Panc1 (cell line): ENCODE measurements at regions not wholly inside any gene's neighbourhood (a gene's known extent, or its start where the extent isn't known, plus 50 kb on each side); places are given as distances from the start of the nearest gene placed in this dataset.

Experiments
- ATAC-seq: fragments of 200-7000 bp; cut with Tn5 transposase; 2 replicates; pipeline ENCODE4 v1.9.1; 2020; ENCODE audit warnings: mild to moderate bottlenecking, moderate library complexity
- BruUV-seq: library from RNA; stranded (reverse); fragments of 400-500 nt; replicated peaks from 2 replicates; lab custom pipeline; 2021; lab: Mats Ljungman, UMichigan
- CTCF ChIA-PET: fragments of 300-600 bp; sonication (Branson Sonifier 250); formaldehyde crosslinking; loops from one replicate; lab custom pipeline; 2022; ENCODE audit warnings: antibody characterized with exemption; lab: Charles Lee
- POLR2A ChIA-PET: fragments of 300-600 bp; sonication (Branson Sonifier 250); formaldehyde crosslinking; loops from one replicate; lab custom pipeline; 2022; ENCODE audit warnings: antibody characterized with exemption; lab: Charles Lee
- DNase-seq: peaks from one replicate; pipeline ENCODE4 v3.0.0-alpha.2; 2010; ENCODE audit warnings: low read depth, low spot score
- H3K27ac ChIP-seq: 2 replicates; pipeline ENCODE4 v1.5.1; 2011; ENCODE audit warnings: mild to moderate bottlenecking, low read length, inconsistent platforms
- H3K27me3 ChIP-seq: fragments of 200-500 bp; sonication (Bioruptor generic); 2 replicates; pipeline ENCODE4 v1.6.0; 2014; ENCODE audit warnings: low read length, inconsistent platforms; ENCODE audit not compliant: control insufficient read depth, insufficient read depth
- H3K36me3 ChIP-seq: fragments of 200-500 bp; sonication (Bioruptor generic); 2 replicates; pipeline ENCODE4 v1.5.1; 2014; ENCODE audit warnings: inconsistent platforms, mild to moderate bottlenecking, low read length, moderate library complexity; ENCODE audit not compliant: control insufficient read depth, insufficient read depth
- H3K4me1 ChIP-seq: 2 replicates; pipeline ENCODE4 v1.5.1; 2011; ENCODE audit warnings: inconsistent platforms, mild to moderate bottlenecking, low read length, moderate library complexity; ENCODE audit not compliant: control insufficient read depth, insufficient read depth
- H3K4me3 ChIP-seq, 2 experiments: 2 replicates each; pipeline ENCODE4 v1.5.1; 2011 to 2012; ENCODE audit warnings: low read depth in 2 of 2, low read length in 2 of 2, mild to moderate bottlenecking in 2 of 2, inconsistent platforms in 1 of 2, moderate library complexity in 1 of 2
- H3K9me3 ChIP-seq: fragments of 200-500 bp; sonication (Bioruptor generic); 2 replicates; pipeline ENCODE4 v1.5.1; 2014; ENCODE audit warnings: low read depth, mild to moderate bottlenecking, inconsistent platforms, low read length, moderate library complexity; ENCODE audit not compliant: control insufficient read depth, insufficient read depth
- POLR2AphosphoS5 ChIP-seq: IDR thresholded peaks from 2 replicates; pipeline ENCODE4 v1.6.1; 2012; ENCODE audit warnings: mild to moderate bottlenecking, low read depth, low read length, moderate library complexity
- REST ChIP-seq, 2 experiments: IDR thresholded peaks; 2 replicates each; pipeline ENCODE4 v1.6.1; 2011 to 2012; ENCODE audit warnings: low read depth in 2 of 2, control low read depth in 1 of 2, low read length in 1 of 2, mild to moderate bottlenecking in 1 of 2, moderate library complexity in 1 of 2; ENCODE audit not compliant: insufficient read depth in 1 of 2
- SIN3A ChIP-seq: IDR thresholded peaks from 2 replicates; pipeline ENCODE4 v1.6.1; 2012; ENCODE audit warnings: low read depth, mild to moderate bottlenecking, low read length, moderate library complexity, borderline replicate concordance; ENCODE audit not compliant: insufficient read depth
- TCF7L2 ChIP-seq: IDR thresholded peaks from 2 replicates; pipeline ENCODE4 v1.6.1; 2011; ENCODE audit warnings: mild to moderate bottlenecking, low read depth, low read length, inconsistent platforms
- in situ Hi-C: cut with HindIII; loops from 2 replicates; pipeline ENCODE4 v1.10.0; 2016; ENCODE audit warnings: low sequenced_read_pairs, low pct_unique_long_range_greater_than_20kb
- intact Hi-C: fragments of 100-400 bp; cut with micrococcal nuclease; formaldehyde crosslinking; loops from one replicate; pipeline ENCODE4 v1.10.0; 2022; ENCODE audit not compliant: unreplicated experiment
- TF ChIP-seq, protein P1 (sequence below): fragments of 450-650 bp; IDR thresholded peaks from 2 replicates; pipeline ENCODE4 v1.5.1; 2017; ENCODE audit warnings: mild to moderate bottlenecking

DNA sequence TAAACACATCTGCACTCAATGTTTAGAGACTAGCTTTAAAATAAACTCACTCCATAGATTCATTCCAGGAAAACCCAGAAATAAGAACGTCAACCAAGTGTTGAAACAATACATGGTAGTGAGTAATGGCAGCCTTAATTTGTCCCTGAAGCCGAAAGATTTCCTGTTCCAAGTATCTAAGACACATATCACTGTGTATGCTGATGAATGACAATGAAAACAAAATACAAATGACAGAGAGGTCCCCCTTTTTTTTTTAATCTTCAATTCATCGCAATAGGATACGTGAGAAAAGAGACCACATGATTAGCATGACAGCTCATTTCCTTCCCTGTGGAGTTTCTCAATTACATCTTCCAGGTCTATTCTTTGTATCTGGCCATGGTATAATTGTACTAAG, 160.5 kb upstream of the STK17B start:
- H3K4me1 ChIP-seq, result peaks cover 39% of the 10 kb centered on the region

GRCh38 chr2:196333397-196333796, 162.0 kb upstream of the STK17B start:
- BruUV-seq, result no TSS peak
- ChIA-PET POLR2A (no interaction called here), CTCF (no interaction called here)
- peak overlapping the region; percentile 87 for H3K27ac ChIP-seq
- H3K27me3 ChIP-seq, result no peaks in the 10 kb centered on the region
- H3K4me1 ChIP-seq, result peaks cover 47% of the 10 kb centered on the region
- no peaks in the 10 kb centered on the region for H3K36me3 ChIP-seq
- no peaks in the 10 kb centered on the region for H3K9me3 ChIP-seq
- in situ Hi-C loops (no loop called here), intact Hi-C loops (no loop called here)
- H3K4me3 ChIP-seq, result no peak overlapping the region
- DNase-seq, result no peak
- TF ChIP-seq REST (IDR thresholded peaks at IDR 0.05; ENCODE audit: insufficient read depth in 1 of 2, low read depth in 2 of 2, low read length in 1 of 2), result no peak
- no peak for TF ChIP-seq TCF7L2
- TF ChIP-seq, protein P1, sequence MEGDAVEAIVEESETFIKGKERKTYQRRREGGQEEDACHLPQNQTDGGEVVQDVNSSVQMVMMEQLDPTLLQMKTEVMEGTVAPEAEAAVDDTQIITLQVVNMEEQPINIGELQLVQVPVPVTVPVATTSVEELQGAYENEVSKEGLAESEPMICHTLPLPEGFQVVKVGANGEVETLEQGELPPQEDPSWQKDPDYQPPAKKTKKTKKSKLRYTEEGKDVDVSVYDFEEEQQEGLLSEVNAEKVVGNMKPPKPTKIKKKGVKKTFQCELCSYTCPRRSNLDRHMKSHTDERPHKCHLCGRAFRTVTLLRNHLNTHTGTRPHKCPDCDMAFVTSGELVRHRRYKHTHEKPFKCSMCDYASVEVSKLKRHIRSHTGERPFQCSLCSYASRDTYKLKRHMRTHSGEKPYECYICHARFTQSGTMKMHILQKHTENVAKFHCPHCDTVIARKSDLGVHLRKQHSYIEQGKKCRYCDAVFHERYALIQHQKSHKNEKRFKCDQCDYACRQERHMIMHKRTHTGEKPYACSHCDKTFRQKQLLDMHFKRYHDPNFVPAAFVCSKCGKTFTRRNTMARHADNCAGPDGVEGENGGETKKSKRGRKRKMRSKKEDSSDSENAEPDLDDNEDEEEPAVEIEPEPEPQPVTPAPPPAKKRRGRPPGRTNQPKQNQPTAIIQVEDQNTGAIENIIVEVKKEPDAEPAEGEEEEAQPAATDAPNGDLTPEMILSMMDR, result no peak
- no peak for TF ChIP-seq POLR2AphosphoS5
- TF ChIP-seq SIN3A, result no peak
- ATAC-seq, result no peak

More for the DNA sequence above, 160.5 kb upstream of the STK17B start:
- Histone ChIP-seq H3K9me3 (no peaks in the 10 kb centered on the region), H3K4me3 (no peak overlapping the region), H3K27ac (peak overlapping the region; percentile 72; the same call in 1 of the 2 replicates), H3K27me3 (no peaks in the 10 kb centered on the region), H3K36me3 (no peaks in the 10 kb centered on the region)
- ATAC-seq (no peak), DNase-seq (no peak)
- BruUV-seq, result no TSS peak
- TF ChIP-seq REST (IDR thresholded peaks at IDR 0.05; ENCODE audit: insufficient read depth in 1 of 2, low read depth in 2 of 2, low read length in 1 of 2) (no peak), TCF7L2 (no peak), POLR2AphosphoS5 (no peak), SIN3A (no peak)
- TF ChIP-seq, protein P1, result no peak
- intact Hi-C loops (no loop called here), in situ Hi-C loops (no loop called here)
- CTCF ChIA-PET, result interaction anchor here (0.6 kb wide), 1 partner anchor 14 kb away, joined by 3 read pairs; no protein-coding TSS in a partner anchor
- POLR2A ChIA-PET, result no interaction called here
